CD4-positive, alpha-beta memory T cell (primary cell): ENCODE measurements at regions not wholly inside any gene's neighbourhood (a gene's known extent, or its start where the extent isn't known, plus 50 kb on each side); places are given as distances from the start of the nearest gene placed in this dataset.

Experiments used
- CTCF ChIA-PET: fragments of 350-600 bp; sonication (Branson Sonifier 250); formaldehyde crosslinking; loops from one replicate; lab custom pipeline; 2021; ENCODE audit warnings: inconsistent platforms; ENCODE audit not compliant: partially characterized antibody; lab: Charles Lee
- POLR2A ChIA-PET: fragments of 350-600 bp; sonication (Branson Sonifier 250); formaldehyde crosslinking; loops from one replicate; lab custom pipeline; 2021; ENCODE audit not compliant: partially characterized antibody; lab: Charles Lee
- DNase-seq, 5 donors: peaks; one replicate each; pipeline versions ENCODE4 v3.0.0 to v3.0.0-alpha.2; 2020 to 2022; ENCODE audit warnings: mixed read lengths in 1 of 5
- H3K27ac ChIP-seq: one replicate; pipeline ENCODE4 v1.7.0; 2013; ENCODE audit warnings: low read depth, low read length
- H3K27me3 ChIP-seq: 2 replicates; pipeline ENCODE4 v1.7.0; 2013; ENCODE audit warnings: mild to moderate bottlenecking, low read length, moderate library complexity; ENCODE audit not compliant: insufficient read depth
- H3K36me3 ChIP-seq: 2 replicates; pipeline ENCODE4 v1.7.0; 2013; ENCODE audit warnings: mild to moderate bottlenecking, low read length, moderate library complexity; ENCODE audit not compliant: insufficient read depth
- H3K4me1 ChIP-seq: 2 replicates; pipeline ENCODE4 v1.7.0; 2013; ENCODE audit warnings: mild to moderate bottlenecking, low read length, moderate library complexity; ENCODE audit not compliant: insufficient read depth
- H3K4me3 ChIP-seq, 2 donors: one replicate each; pipeline ENCODE4 v1.7.0; 2013; ENCODE audit warnings: low read length in 2 of 2, mild to moderate bottlenecking in 1 of 2
- H3K9me3 ChIP-seq, 2 donors: one replicate each; pipeline ENCODE4 v1.7.0; 2013; ENCODE audit warnings: low read length in 2 of 2, control low read depth in 1 of 2; ENCODE audit not compliant: control insufficient read depth in 1 of 2
- H3K27ac Mint-ChIP-seq, 7 donors: one replicate each; pipeline ENCODE4 v1.8.0; 2020 to 2021; ENCODE audit warnings: mixed read lengths in 7 of 7, mild to moderate bottlenecking in 6 of 7, inconsistent platforms in 3 of 7, moderate library complexity in 3 of 7
- H3K27me3 Mint-ChIP-seq, 2 donors: one replicate each; pipeline ENCODE4 v1.8.0; 2020 to 2021; ENCODE audit warnings: mixed read lengths in 2 of 2
- H3K36me3 Mint-ChIP-seq, 2 donors: one replicate each; pipeline ENCODE4 v1.8.0; 2020 to 2021; ENCODE audit warnings: mixed read lengths in 2 of 2, inconsistent platforms in 1 of 2, mild to moderate bottlenecking in 1 of 2
- H3K4me1 Mint-ChIP-seq, 4 donors: one replicate each; pipeline ENCODE4 v1.8.0; 2020 to 2021; ENCODE audit warnings: mixed read lengths in 4 of 4, mild to moderate bottlenecking in 1 of 4
- H3K4me3 Mint-ChIP-seq, 8 donors: one replicate each; pipeline ENCODE4 v1.8.0; 2020 to 2021; ENCODE audit warnings: mixed read lengths in 8 of 8, mild to moderate bottlenecking in 7 of 8, moderate library complexity in 6 of 8, inconsistent platforms in 3 of 8
- H3K9me3 Mint-ChIP-seq, 8 donors: one replicate each; pipeline ENCODE4 v1.8.0; 2020 to 2021; ENCODE audit warnings: mixed read lengths in 8 of 8, mild to moderate bottlenecking in 5 of 8, inconsistent platforms in 3 of 8, moderate library complexity in 1 of 8
- intact Hi-C: fragments of 100-400 bp; cut with micrococcal nuclease; formaldehyde crosslinking; loops from one replicate; pipeline ENCODE4 v1.15.1; 2023

- CTCF ChIA-PET = no interaction called here
- Mint-ChIP-seq H3K9me3 (peaks cover 0 to 22% (median 9%) of the 10 kb centered on the region in 8 donors), H3K27me3 (no peaks in the 10 kb centered on the region), H3K4me3 (no peak overlapping the region), H3K36me3 (no peaks in the 10 kb centered on the region), H3K4me1 (no peaks in the 10 kb centered on the region), H3K27ac (no peak overlapping the region)
- POLR2A ChIA-PET = no interaction called here
- intact Hi-C loops = no loop called here
- DNase-seq = no peak
- Histone ChIP-seq H3K27ac (no peak overlapping the region), H3K36me3 (no peaks in the 10 kb centered on the region), H3K9me3 (no peaks in the 10 kb centered on the region), H3K4me3 (no peak overlapping the region), H3K27me3 (no peaks in the 10 kb centered on the region), H3K4me1 (no peaks in the 10 kb centered on the region)
These were observed 1144.1 kb upstream of the ADGRL2 start for GRCh38 chr1:80656641-80657040.

DNA sequence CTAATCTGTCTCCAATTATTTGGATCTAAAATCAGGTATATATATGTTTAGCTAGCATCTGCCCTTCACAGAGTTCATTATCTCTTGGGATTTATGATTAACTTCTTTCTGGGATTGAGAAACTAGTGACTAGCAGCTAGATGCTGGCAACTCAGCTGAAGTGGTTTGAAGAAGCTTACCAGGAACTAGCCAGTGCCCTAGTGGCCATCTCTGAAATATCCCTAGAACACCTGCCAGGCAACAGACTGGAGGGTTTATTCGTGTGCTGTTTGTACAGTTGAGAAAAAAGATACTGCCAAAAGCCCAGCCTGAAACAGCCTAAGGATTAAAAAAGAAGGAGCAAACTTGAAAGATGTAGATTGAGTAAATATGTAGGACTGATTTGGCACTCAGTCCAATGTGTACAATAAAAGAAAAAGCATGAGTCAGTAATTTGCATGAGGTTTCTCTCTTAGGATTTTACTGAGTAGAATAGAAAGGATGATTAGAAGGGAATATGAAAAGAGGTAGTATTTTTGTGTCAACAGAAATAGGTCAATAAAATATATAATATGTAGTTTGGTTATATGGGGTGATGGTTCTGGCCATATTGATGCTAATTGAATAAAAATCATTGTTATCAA, 1144.6 kb upstream of the ADGRL2 start:
- intact Hi-C loops = no loop called here
- ChIA-PET CTCF (no interaction called here), POLR2A (no interaction called here)
- no peak for DNase-seq
- H3K36me3 Mint-ChIP-seq = no peaks in the 10 kb centered on the region
- no peak overlapping the region for H3K4me3 ChIP-seq
- H3K27ac Mint-ChIP-seq = no peak overlapping the region
- no peaks in the 10 kb centered on the region for H3K4me1 ChIP-seq
- no peaks in the 10 kb centered on the region for H3K9me3 ChIP-seq
- H3K4me1 Mint-ChIP-seq = no peaks in the 10 kb centered on the region
- H3K4me3 Mint-ChIP-seq = no peak overlapping the region
- H3K27ac ChIP-seq = no peak overlapping the region
- H3K36me3 ChIP-seq = no peaks in the 10 kb centered on the region
- H3K27me3 ChIP-seq = no peaks in the 10 kb centered on the region
- H3K27me3 Mint-ChIP-seq = no peaks in the 10 kb centered on the region
- H3K9me3 Mint-ChIP-seq = peaks cover 0 to 18% (median 9%) of the 10 kb centered on the region in 8 donors

DNA sequence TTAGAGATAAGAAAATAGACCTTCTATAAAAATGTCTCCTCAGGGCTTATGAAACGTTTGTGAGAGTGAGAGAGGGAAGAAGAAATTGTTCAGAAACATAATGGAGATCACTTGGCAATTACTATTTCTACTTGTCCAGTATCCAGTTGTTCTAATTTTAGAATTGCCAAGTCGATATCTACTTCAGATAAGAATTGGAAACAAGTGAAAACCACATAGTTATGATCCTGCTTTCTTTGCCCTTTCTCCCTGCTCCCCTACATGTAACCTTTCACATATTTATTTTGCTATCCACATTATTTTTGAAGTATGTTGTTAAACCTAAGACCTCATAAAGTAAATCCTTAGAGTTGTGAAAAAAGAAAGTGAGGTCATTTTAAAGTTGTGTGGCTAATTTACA, 1154.7 kb upstream of the ADGRL2 start:
- Histone ChIP-seq H3K27ac (no peak overlapping the region), H3K4me3 (no peak overlapping the region), H3K27me3 (no peaks in the 10 kb centered on the region), H3K9me3 (no peaks in the 10 kb centered on the region), H3K36me3 (no peaks in the 10 kb centered on the region), H3K4me1 (no peaks in the 10 kb centered on the region)
- intact Hi-C loops = no loop called here
- H3K27ac Mint-ChIP-seq = no peak overlapping the region
- H3K4me1 Mint-ChIP-seq = no peaks in the 10 kb centered on the region
- H3K27me3 Mint-ChIP-seq = no peaks in the 10 kb centered on the region
- no peak overlapping the region for H3K4me3 Mint-ChIP-seq
- H3K9me3 Mint-ChIP-seq = peaks cover 2 to 12% (median 8%) of the 10 kb centered on the region in 8 donors
- ChIA-PET POLR2A (no interaction called here), CTCF (no interaction called here)
- DNase-seq = no peak
- H3K36me3 Mint-ChIP-seq = no peaks in the 10 kb centered on the region

DNA sequence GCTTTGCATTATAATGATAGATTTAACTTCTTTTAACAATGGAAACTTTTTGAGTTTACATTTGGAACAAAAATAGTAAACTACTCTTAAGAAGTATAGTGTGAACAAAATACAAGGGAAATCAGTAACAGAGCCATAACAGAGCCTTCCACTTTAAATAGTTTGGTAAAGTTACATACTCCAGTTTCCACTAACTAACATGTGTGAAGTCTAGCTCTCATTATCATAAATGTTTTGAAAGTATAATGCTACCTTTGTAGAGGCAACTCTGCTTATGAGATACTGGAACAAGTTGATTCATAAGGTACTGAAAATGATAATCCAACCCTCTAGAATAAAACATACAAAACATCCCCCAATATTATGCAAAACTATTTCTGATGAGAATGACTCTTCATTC, 1155.1 kb upstream of the ADGRL2 start:
- DNase-seq = no peak
- Mint-ChIP-seq H3K9me3 (peaks cover 2 to 12% (median 7%) of the 10 kb centered on the region in 8 donors), H3K27ac (no peak overlapping the region), H3K4me3 (no peak overlapping the region), H3K27me3 (no peaks in the 10 kb centered on the region), H3K36me3 (no peaks in the 10 kb centered on the region), H3K4me1 (no peaks in the 10 kb centered on the region)
- Histone ChIP-seq H3K4me3 (no peak overlapping the region), H3K9me3 (no peaks in the 10 kb centered on the region), H3K27me3 (no peaks in the 10 kb centered on the region), H3K27ac (no peak overlapping the region), H3K36me3 (no peaks in the 10 kb centered on the region), H3K4me1 (no peaks in the 10 kb centered on the region)
- POLR2A ChIA-PET = no interaction called here
- CTCF ChIA-PET = no interaction called here
- intact Hi-C loops = no loop called here

- intact Hi-C loops = no loop called here
- H3K4me3 ChIP-seq = no peak overlapping the region
- ChIA-PET CTCF (no interaction called here), POLR2A (no interaction called here)
- H3K27me3 Mint-ChIP-seq = no peaks in the 10 kb centered on the region
- H3K4me1 Mint-ChIP-seq = no peaks in the 10 kb centered on the region
- peaks cover 2 to 16% (median 7%) of the 10 kb centered on the region in 8 donors for H3K9me3 Mint-ChIP-seq
- H3K9me3 ChIP-seq = no peaks in the 10 kb centered on the region
- H3K27ac Mint-ChIP-seq = no peak overlapping the region
- DNase-seq = no peak
- H3K36me3 Mint-ChIP-seq = no peaks in the 10 kb centered on the region
- no peaks in the 10 kb centered on the region for H3K27me3 ChIP-seq
- H3K27ac ChIP-seq = no peak overlapping the region
- H3K4me3 Mint-ChIP-seq = no peak overlapping the region
- H3K36me3 ChIP-seq = no peaks in the 10 kb centered on the region
- no peaks in the 10 kb centered on the region for H3K4me1 ChIP-seq
These were observed 1159.8 kb upstream of the ADGRL2 start for GRCh38 chr1:80640978-80641377.

- Histone ChIP-seq H3K9me3 (no peaks in the 10 kb centered on the region), H3K36me3 (no peaks in the 10 kb centered on the region), H3K27me3 (no peaks in the 10 kb centered on the region), H3K4me1 (no peaks in the 10 kb centered on the region), H3K4me3 (no peak overlapping the region), H3K27ac (no peak overlapping the region)
- no peaks in the 10 kb centered on the region for H3K36me3 Mint-ChIP-seq
- DNase-seq = no peak
- peaks cover 0 to 16% (median 8%) of the 10 kb centered on the region in 8 donors for H3K9me3 Mint-ChIP-seq
- no peaks in the 10 kb centered on the region for H3K27me3 Mint-ChIP-seq
- H3K4me3 Mint-ChIP-seq = no peak overlapping the region
- POLR2A ChIA-PET = no interaction called here
- H3K27ac Mint-ChIP-seq = no peak overlapping the region
- intact Hi-C loops = no loop called here
- no peaks in the 10 kb centered on the region for H3K4me1 Mint-ChIP-seq
- CTCF ChIA-PET = no interaction called here
These were observed 1160.8 kb upstream of the ADGRL2 start for GRCh38 chr1:80639777-80640533.

GRCh38 chr1:80633947-80634706, 1166.6 kb upstream of the ADGRL2 start:
- Histone ChIP-seq H3K27ac (no peak overlapping the region), H3K4me1 (no peaks in the 10 kb centered on the region), H3K4me3 (no peak overlapping the region), H3K9me3 (no peaks in the 10 kb centered on the region), H3K36me3 (no peaks in the 10 kb centered on the region), H3K27me3 (no peaks in the 10 kb centered on the region)
- POLR2A ChIA-PET = no interaction called here
- CTCF ChIA-PET = no interaction called here
- H3K36me3 Mint-ChIP-seq = no peaks in the 10 kb centered on the region
- peaks cover 2 to 21% (median 11%) of the 10 kb centered on the region in 8 donors for H3K9me3 Mint-ChIP-seq
- no peak overlapping the region for H3K4me3 Mint-ChIP-seq
- no peaks in the 10 kb centered on the region for H3K27me3 Mint-ChIP-seq
- H3K4me1 Mint-ChIP-seq = no peaks in the 10 kb centered on the region
- no peak overlapping the region for H3K27ac Mint-ChIP-seq
- no peak for DNase-seq
- intact Hi-C loops = no loop called here
